Calu3 (cell line): ENCODE measurements at regions not wholly inside any gene's neighbourhood (a gene's known extent, or its start where the extent isn't known, plus 50 kb on each side); places are given as distances from the start of the nearest gene placed in this dataset.

ENCODE experiments used
- BruUV-seq: library from RNA; stranded (reverse); fragments of 400-500 nt; replicated peaks from 2 replicates; lab custom pipeline; 2021; lab: Mats Ljungman, UMichigan
- CTCF ChIA-PET: fragments of 300-600 bp; sonication (Branson Sonifier 250); formaldehyde crosslinking; loops from one replicate; lab custom pipeline; 2022; ENCODE audit warnings: antibody characterized with exemption; lab: Charles Lee
- DNase-seq: peaks from one replicate; pipeline ENCODE4 v3.0.0; 2022
- H3K27ac Mint-ChIP-seq: one replicate; pipeline ENCODE4 v1.8.0; 2022; ENCODE audit warnings: mixed read lengths; ENCODE audit not compliant: unreplicated experiment
- H3K27me3 Mint-ChIP-seq: one replicate; pipeline ENCODE4 v1.8.0; 2022; ENCODE audit warnings: mixed read lengths; ENCODE audit not compliant: unreplicated experiment
- H3K36me3 Mint-ChIP-seq: one replicate; pipeline ENCODE4 v1.8.0; 2022; ENCODE audit warnings: mild to moderate bottlenecking, moderate library complexity, mixed read lengths; ENCODE audit not compliant: insufficient read depth, unreplicated experiment
- H3K4me1 Mint-ChIP-seq: one replicate; pipeline ENCODE4 v1.8.0; 2022; ENCODE audit warnings: mild to moderate bottlenecking, low read depth, mixed read lengths; ENCODE audit not compliant: unreplicated experiment
- H3K4me3 Mint-ChIP-seq: one replicate; pipeline ENCODE4 v1.8.0; 2022; ENCODE audit warnings: mild to moderate bottlenecking, low read depth, moderate library complexity, mixed read lengths; ENCODE audit not compliant: unreplicated experiment
- H3K9me3 Mint-ChIP-seq: one replicate; pipeline ENCODE4 v1.8.0; 2022; ENCODE audit warnings: low read depth, mixed read lengths; ENCODE audit not compliant: unreplicated experiment
- intact Hi-C: fragments of 100-400 bp; cut with micrococcal nuclease; formaldehyde crosslinking; loops from one replicate; pipeline ENCODE4 v1.10.0; 2022; ENCODE audit not compliant: unreplicated experiment
- TF ChIP-seq, protein P1 (sequence below): fragments of 200-600 bp; IDR thresholded peaks from one replicate; pipeline ENCODE4 v1.8.0; 2022; ENCODE audit warnings: antibody characterized with exemption; ENCODE audit not compliant: unreplicated experiment

DNA sequence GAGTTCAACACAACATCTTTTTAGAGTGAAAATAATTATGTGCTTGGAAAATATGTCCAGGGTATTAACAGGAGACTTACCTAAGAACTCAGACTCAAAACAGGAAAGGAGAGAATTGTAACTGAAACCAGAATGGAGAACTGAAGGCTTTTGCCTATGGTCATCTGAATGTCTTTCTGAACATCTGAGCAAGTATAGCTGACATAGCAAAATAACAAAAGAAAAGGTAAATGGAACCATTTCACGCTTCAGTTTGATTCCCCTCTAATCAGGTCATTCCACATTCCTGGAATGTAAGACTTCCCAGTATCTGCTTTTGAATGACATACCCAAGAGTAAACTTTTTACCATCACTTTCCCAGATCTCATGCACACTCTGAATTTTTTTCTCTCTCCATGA is 500.4 kb upstream of the HS3ST1 start:
- Mint-ChIP-seq H3K4me3 (no peak overlapping the region), H3K36me3 (no peaks in the 10 kb centered on the region), H3K27me3 (peaks cover 11% of the 10 kb centered on the region), H3K9me3 (no peaks in the 10 kb centered on the region), H3K4me1 (no peaks in the 10 kb centered on the region), H3K27ac (no peak overlapping the region)
- intact Hi-C loops: no loop called here
- BruUV-seq: no TSS peak
- TF ChIP-seq, protein P1, sequence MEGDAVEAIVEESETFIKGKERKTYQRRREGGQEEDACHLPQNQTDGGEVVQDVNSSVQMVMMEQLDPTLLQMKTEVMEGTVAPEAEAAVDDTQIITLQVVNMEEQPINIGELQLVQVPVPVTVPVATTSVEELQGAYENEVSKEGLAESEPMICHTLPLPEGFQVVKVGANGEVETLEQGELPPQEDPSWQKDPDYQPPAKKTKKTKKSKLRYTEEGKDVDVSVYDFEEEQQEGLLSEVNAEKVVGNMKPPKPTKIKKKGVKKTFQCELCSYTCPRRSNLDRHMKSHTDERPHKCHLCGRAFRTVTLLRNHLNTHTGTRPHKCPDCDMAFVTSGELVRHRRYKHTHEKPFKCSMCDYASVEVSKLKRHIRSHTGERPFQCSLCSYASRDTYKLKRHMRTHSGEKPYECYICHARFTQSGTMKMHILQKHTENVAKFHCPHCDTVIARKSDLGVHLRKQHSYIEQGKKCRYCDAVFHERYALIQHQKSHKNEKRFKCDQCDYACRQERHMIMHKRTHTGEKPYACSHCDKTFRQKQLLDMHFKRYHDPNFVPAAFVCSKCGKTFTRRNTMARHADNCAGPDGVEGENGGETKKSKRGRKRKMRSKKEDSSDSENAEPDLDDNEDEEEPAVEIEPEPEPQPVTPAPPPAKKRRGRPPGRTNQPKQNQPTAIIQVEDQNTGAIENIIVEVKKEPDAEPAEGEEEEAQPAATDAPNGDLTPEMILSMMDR: no peak
- DNase-seq: no peak
- CTCF ChIA-PET: no interaction called here

DNA sequence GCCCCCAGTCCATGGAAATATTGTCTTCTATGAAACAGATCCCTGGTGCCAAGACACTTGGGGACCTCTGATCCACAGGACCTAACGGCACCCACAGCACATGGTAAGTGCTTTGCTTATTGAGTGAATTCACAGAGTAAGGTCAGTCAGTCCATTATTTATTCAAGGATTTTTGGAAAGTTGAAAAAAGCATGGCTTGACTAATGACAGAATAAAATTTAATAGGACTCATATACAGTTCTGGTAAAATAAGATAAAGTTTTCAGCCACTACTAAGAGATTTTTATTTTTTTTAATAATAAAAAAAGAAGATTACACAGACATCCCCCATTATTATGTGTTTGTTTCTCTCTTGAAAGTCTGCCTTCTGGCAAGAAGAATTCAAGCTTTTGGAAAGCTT is 490.6 kb upstream of the HS3ST1 start:
- Mint-ChIP-seq H3K4me1 (no peaks in the 10 kb centered on the region), H3K27ac (no peak overlapping the region), H3K4me3 (no peak overlapping the region), H3K9me3 (peaks cover 2% of the 10 kb centered on the region), H3K36me3 (no peaks in the 10 kb centered on the region), H3K27me3 (no peaks in the 10 kb centered on the region)
- no TSS peak for BruUV-seq
- intact Hi-C loops: no loop called here
- no peak for DNase-seq
- CTCF ChIA-PET: no interaction called here
- TF ChIP-seq, protein P1: no peak

DNA sequence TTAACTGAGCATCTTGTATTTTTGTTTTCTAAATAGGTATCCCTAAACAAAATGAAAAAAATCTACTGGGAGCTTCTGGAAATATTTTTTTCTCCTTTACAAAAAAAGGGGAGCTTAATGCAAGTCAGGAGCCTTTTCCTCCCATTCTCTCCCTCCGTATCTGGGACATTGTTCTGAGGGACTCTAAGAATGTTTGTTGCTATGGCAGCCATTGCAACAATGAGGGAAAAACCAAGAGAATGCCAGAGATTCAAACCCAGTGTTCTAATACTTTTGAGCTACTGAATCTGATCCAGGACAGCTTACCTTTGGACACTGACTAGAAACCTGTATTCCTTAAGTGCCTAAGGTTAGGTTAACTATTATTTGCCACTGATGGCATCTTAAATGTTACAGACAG is 485.7 kb upstream of the HS3ST1 start:
- intact Hi-C loops: no loop called here
- no peaks in the 10 kb centered on the region for H3K36me3 Mint-ChIP-seq
- H3K9me3 Mint-ChIP-seq: peaks cover 2% of the 10 kb centered on the region
- no peaks in the 10 kb centered on the region for H3K4me1 Mint-ChIP-seq
- no peak overlapping the region for H3K4me3 Mint-ChIP-seq
- H3K27ac Mint-ChIP-seq: no peak overlapping the region
- no peaks in the 10 kb centered on the region for H3K27me3 Mint-ChIP-seq
- no TSS peak for BruUV-seq
- TF ChIP-seq, protein P1: no peak
- CTCF ChIA-PET: no interaction called here
- DNase-seq: no peak

DNA sequence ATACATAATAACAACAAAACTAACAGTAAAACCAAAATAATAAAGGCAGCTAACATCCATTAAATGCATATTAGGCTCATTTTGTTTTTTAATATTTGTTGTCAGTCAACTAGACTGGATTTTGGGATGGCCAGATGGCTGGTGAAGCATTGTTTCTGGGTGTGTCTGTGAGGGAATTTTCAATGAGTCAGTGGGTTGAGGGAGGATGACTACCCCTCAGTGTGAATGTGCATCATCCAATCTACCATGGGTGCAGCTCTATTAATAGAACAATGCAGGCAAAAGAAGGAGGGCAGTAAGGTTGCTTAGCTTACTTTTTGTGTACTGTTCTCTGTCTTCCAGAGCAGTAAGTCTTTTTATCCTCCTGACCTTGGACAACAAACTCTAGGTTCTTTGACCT is 484.2 kb upstream of the HS3ST1 start:
- DNase-seq: no peak
- Mint-ChIP-seq H3K9me3 (peaks cover 2% of the 10 kb centered on the region), H3K4me1 (no peaks in the 10 kb centered on the region), H3K36me3 (no peaks in the 10 kb centered on the region), H3K4me3 (no peak overlapping the region), H3K27me3 (no peaks in the 10 kb centered on the region), H3K27ac (no peak overlapping the region)
- CTCF ChIA-PET: no interaction called here
- no TSS peak for BruUV-seq
- TF ChIP-seq, protein P1: no peak
- intact Hi-C loops: no loop called here
